PC-9 (cell line): ENCODE measurements at regions not wholly inside any gene's neighbourhood (a gene's known extent, or its start where the extent isn't known, plus 50 kb on each side); places are given as distances from the start of the nearest gene placed in this dataset.

Source experiments
- BruUV-seq: library from RNA; stranded (reverse); fragments of 400-500 nt; replicated peaks from 2 replicates; lab custom pipeline; 2021; lab: Mats Ljungman, UMichigan
- CTCF ChIA-PET: fragments of 300-600 bp; sonication (Branson Sonifier 250); formaldehyde crosslinking; loops from one replicate; lab custom pipeline; 2022; ENCODE audit warnings: antibody characterized with exemption; lab: Charles Lee
- POLR2A ChIA-PET: fragments of 300-600 bp; sonication (Branson Sonifier 250); formaldehyde crosslinking; loops from one replicate; lab custom pipeline; 2022; ENCODE audit warnings: antibody characterized with exemption; ENCODE audit not compliant: unreplicated experiment; lab: Charles Lee
- DNase-seq, 2 experiments: peaks; one replicate each; pipeline versions ENCODE4 v3.0.0 to v3.0.0-alpha.2; 2015 to 2022; ENCODE audit warnings: mixed read lengths in 1 of 2
- H2AFZ ChIP-seq: fragments of 200-600 bp; sonication (generic); 2 replicates; pipeline ENCODE4 v1.8.1; 2017; ENCODE audit warnings: antibody characterized with exemption
- H3F3A ChIP-seq: fragments of 200-600 bp; sonication (generic); 2 replicates; pipeline ENCODE4 v1.8.1; 2017; ENCODE audit warnings: antibody characterized with exemption, mild to moderate bottlenecking, low read depth; ENCODE audit not compliant: insufficient read depth
- H3K27ac ChIP-seq: fragments of 200-600 bp; sonication (generic); 2 replicates; pipeline ENCODE4 v1.6.1; 2016; ENCODE audit warnings: mixed run types
- H3K27me3 ChIP-seq: fragments of 200-600 bp; sonication (generic); 2 replicates; pipeline ENCODE4 v1.6.1; 2016; ENCODE audit warnings: low read depth, mixed run types; ENCODE audit not compliant: insufficient read depth
- H3K36me3 ChIP-seq: fragments of 200-600 bp; sonication (generic); 2 replicates; pipeline ENCODE4 v1.6.1; 2016; ENCODE audit warnings: low read depth, mixed run types
- H3K4me1 ChIP-seq: fragments of 200-600 bp; sonication (generic); replicated peaks from 2 replicates; pipeline ENCODE4 v1.6.1; 2016; ENCODE audit warnings: mixed run types; ENCODE audit not compliant: insufficient read depth
- H3K4me2 ChIP-seq: fragments of 200-600 bp; sonication (generic); 2 replicates; pipeline ENCODE4 v1.6.1; 2017; ENCODE audit warnings: mixed run types
- H3K4me3 ChIP-seq: fragments of 200-600 bp; sonication (generic); 2 replicates; pipeline ENCODE4 v1.6.1; 2016; ENCODE audit warnings: mixed run types
- H3K79me2 ChIP-seq: fragments of 200-600 bp; sonication (generic); 2 replicates; pipeline ENCODE4 v1.6.1; 2017; ENCODE audit warnings: low read depth, mixed run types
- H3K9me2 ChIP-seq: fragments of 200-600 bp; sonication (generic); 2 replicates; pipeline ENCODE4 v1.8.1; 2017; ENCODE audit warnings: mild to moderate bottlenecking; ENCODE audit not compliant: insufficient read depth
- H3K9me3 ChIP-seq: fragments of 200-600 bp; sonication (generic); 2 replicates; pipeline ENCODE4 v1.8.1; 2016; ENCODE audit warnings: low read depth; ENCODE audit not compliant: insufficient read depth
- H4K20me1 ChIP-seq: fragments of 200-600 bp; sonication (generic); 2 replicates; pipeline ENCODE4 v1.8.1; 2017; ENCODE audit not compliant: insufficient read depth
- EZH2 ChIP-seq: fragments of 200-600 bp; sonication (generic); IDR thresholded peaks from 2 replicates; pipeline ENCODE4 v1.8.0; 2017; ENCODE audit warnings: antibody characterized with exemption, low read depth
- intact Hi-C: fragments of 100-400 bp; cut with micrococcal nuclease; formaldehyde crosslinking; loops from one replicate; pipeline ENCODE4 v1.10.0; 2022; ENCODE audit not compliant: unreplicated experiment
- TF ChIP-seq, protein P1 (sequence below): fragments of 200-600 bp; sonication (generic); conservative IDR thresholded peaks from 2 replicates; pipeline ENCODE4 v1.6.1; 2017; ENCODE audit warnings: mixed run types, antibody characterized with exemption, mild to moderate bottlenecking, moderate library complexity

DNA sequence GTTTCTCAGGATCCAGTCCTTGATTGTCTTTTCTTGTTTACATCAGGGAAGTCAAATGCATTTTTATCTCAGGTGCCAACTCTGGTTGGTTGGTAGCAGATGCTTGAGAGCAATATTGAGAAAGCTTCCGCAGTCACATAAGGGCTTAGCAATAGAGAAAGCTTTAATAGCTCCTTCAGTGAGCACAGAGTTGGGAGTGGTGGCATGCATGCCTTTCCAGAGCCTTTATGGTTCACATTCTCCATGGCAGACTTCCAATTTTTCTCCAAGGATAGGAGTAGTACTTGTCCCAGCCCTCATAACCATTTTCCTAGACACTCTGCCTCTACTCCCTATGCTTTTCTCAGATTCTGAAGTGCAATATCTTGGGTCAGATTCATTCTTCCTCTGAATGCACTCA is 280.4 kb downstream of the AEBP2 start:
- Histone ChIP-seq H3K27ac (no peak overlapping the region), H4K20me1 (no peaks in the 10 kb centered on the region), H3K4me3 (no peak overlapping the region), H3K36me3 (no peaks in the 10 kb centered on the region), H3F3A (no peaks in the 10 kb centered on the region), H3K27me3 (no peaks in the 10 kb centered on the region), H3K4me2 (no peak overlapping the region), H3K79me2 (no peaks in the 10 kb centered on the region), H3K9me3 (no peaks in the 10 kb centered on the region), H3K4me1 (no peaks in the 10 kb centered on the region), H2AFZ (no peak overlapping the region), H3K9me2 (no peaks in the 10 kb centered on the region; the same call in 1 of the 2 replicates)
- ChIA-PET CTCF (no interaction called here), POLR2A (no interaction called here)
- no TSS peak for BruUV-seq
- intact Hi-C loops, result no loop called here
- TF ChIP-seq, protein P1, sequence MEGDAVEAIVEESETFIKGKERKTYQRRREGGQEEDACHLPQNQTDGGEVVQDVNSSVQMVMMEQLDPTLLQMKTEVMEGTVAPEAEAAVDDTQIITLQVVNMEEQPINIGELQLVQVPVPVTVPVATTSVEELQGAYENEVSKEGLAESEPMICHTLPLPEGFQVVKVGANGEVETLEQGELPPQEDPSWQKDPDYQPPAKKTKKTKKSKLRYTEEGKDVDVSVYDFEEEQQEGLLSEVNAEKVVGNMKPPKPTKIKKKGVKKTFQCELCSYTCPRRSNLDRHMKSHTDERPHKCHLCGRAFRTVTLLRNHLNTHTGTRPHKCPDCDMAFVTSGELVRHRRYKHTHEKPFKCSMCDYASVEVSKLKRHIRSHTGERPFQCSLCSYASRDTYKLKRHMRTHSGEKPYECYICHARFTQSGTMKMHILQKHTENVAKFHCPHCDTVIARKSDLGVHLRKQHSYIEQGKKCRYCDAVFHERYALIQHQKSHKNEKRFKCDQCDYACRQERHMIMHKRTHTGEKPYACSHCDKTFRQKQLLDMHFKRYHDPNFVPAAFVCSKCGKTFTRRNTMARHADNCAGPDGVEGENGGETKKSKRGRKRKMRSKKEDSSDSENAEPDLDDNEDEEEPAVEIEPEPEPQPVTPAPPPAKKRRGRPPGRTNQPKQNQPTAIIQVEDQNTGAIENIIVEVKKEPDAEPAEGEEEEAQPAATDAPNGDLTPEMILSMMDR, result no peak
- no peak for TF ChIP-seq EZH2
- DNase-seq, result no peak

DNA sequence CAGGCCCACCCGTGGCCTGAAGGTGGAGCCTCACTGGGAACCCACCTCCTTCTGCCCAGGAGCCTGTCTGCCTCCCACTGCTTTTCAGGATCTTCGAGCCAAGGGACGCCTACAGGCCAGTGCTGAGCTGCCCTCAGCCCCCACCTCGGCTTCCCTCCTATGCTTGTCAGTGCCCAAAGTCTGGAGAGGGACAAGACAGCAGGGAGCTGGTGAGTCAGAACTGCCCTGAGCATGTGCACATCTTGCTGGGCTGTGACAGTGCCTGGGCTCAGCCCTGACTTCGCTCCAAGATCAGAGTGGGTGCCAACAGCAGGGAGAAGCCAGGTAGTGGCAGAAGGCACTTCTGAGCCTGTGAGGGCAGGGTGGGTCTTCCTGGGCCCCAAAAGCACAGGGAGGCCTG is 286.8 kb downstream of the AEBP2 start:
- no peak overlapping the region for H3K4me2 ChIP-seq

DNA sequence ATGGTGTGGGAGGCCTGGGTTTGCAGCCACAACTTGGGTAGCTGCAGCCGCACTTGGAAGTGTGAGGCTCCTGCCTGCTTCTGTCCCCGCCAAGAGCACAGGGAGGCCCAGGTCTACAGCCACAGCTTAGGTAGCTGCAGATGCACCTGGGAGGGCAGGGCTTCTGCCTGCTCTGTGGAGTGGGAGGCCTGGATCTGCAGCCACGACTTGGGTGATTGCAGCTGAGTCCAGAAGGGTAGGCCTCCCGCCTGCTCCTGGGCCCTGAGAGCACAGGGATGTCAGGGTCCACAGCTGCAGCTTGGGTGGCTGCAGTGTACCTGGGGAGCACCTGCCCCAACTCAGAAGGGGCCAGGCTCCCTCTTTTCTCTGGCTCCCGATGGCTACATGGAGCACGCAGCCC is 287.3 kb downstream of the AEBP2 start:
- Histone ChIP-seq H3F3A (no peaks in the 10 kb centered on the region), H3K4me1 (no peaks in the 10 kb centered on the region), H3K4me3 (no peak overlapping the region), H3K79me2 (no peaks in the 10 kb centered on the region), H3K4me2 (no peak overlapping the region), H3K27ac (no peak overlapping the region), H3K9me2 (no peaks in the 10 kb centered on the region; the same call in 1 of the 2 replicates), H2AFZ (no peak overlapping the region), H3K27me3 (no peaks in the 10 kb centered on the region), H3K9me3 (no peaks in the 10 kb centered on the region), H3K36me3 (no peaks in the 10 kb centered on the region), H4K20me1 (no peaks in the 10 kb centered on the region)
- ChIA-PET POLR2A (no interaction called here), CTCF (no interaction called here)
- intact Hi-C loops, result no loop called here
- BruUV-seq, result no TSS peak
- no peak for DNase-seq
- TF ChIP-seq EZH2, result no peak
- TF ChIP-seq, protein P1, result no peak

More for the DNA sequence above, 286.8 kb downstream of the AEBP2 start:
- Histone ChIP-seq H3K9me3 (no peaks in the 10 kb centered on the region), H3K27me3 (no peaks in the 10 kb centered on the region), H3K27ac (no peak overlapping the region), H3K4me3 (no peak overlapping the region), H2AFZ (no peak overlapping the region), H3K4me1 (no peaks in the 10 kb centered on the region), H3K79me2 (no peaks in the 10 kb centered on the region), H3K9me2 (no peaks in the 10 kb centered on the region; the same call in 1 of the 2 replicates), H3F3A (no peaks in the 10 kb centered on the region), H4K20me1 (no peaks in the 10 kb centered on the region), H3K36me3 (no peaks in the 10 kb centered on the region)
- CTCF ChIA-PET, result no interaction called here
- intact Hi-C loops, result no loop called here
- no TSS peak for BruUV-seq
- no peak for TF ChIP-seq EZH2
- POLR2A ChIA-PET, result no interaction called here
- no peak for DNase-seq

GRCh38 chr12:19737019-19737418 is 297.7 kb downstream of the AEBP2 start:
- no peak for DNase-seq
- Histone ChIP-seq H3K9me3 (no peaks in the 10 kb centered on the region), H3K9me2 (no peaks in the 10 kb centered on the region), H3K4me3 (no peak overlapping the region), H4K20me1 (no peaks in the 10 kb centered on the region), H3K36me3 (no peaks in the 10 kb centered on the region), H3K27ac (no peak overlapping the region), H3K79me2 (no peaks in the 10 kb centered on the region), H3F3A (no peaks in the 10 kb centered on the region), H3K27me3 (no peaks in the 10 kb centered on the region), H3K4me2 (no peak overlapping the region), H3K4me1 (no peaks in the 10 kb centered on the region), H2AFZ (no peak overlapping the region)
- CTCF ChIA-PET, result no interaction called here
- TF ChIP-seq, protein P1, result no peak
- TF ChIP-seq EZH2, result no peak
- intact Hi-C loops, result loop anchor here (5.0 kb wide), 1 partner anchor 865 kb away; no protein-coding TSS in a partner anchor
- POLR2A ChIA-PET, result no interaction called here
- no TSS peak for BruUV-seq
